ENCODE measurements at regions not wholly inside any gene's neighbourhood (a gene's known extent, or its start where the extent isn't known, plus 50 kb on each side); places are given as distances from the start of the nearest gene placed in this dataset.
A peak's percentile ranks its signal among the peaks of the same experiment; 100 is the strongest.

- TF ChIP-seq, protein P1, sequence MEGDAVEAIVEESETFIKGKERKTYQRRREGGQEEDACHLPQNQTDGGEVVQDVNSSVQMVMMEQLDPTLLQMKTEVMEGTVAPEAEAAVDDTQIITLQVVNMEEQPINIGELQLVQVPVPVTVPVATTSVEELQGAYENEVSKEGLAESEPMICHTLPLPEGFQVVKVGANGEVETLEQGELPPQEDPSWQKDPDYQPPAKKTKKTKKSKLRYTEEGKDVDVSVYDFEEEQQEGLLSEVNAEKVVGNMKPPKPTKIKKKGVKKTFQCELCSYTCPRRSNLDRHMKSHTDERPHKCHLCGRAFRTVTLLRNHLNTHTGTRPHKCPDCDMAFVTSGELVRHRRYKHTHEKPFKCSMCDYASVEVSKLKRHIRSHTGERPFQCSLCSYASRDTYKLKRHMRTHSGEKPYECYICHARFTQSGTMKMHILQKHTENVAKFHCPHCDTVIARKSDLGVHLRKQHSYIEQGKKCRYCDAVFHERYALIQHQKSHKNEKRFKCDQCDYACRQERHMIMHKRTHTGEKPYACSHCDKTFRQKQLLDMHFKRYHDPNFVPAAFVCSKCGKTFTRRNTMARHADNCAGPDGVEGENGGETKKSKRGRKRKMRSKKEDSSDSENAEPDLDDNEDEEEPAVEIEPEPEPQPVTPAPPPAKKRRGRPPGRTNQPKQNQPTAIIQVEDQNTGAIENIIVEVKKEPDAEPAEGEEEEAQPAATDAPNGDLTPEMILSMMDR (IDR thresholded peaks at IDR 0.05) = no peak
- no peak for DNase-seq (ENCODE audit: low spot score)
- ATAC-seq (ENCODE audit: insufficient number of reproducible peaks, low FRiP score, low read depth) = no peak
- Histone ChIP-seq H3K27ac (no peak overlapping the region), H3K9me3 (no peaks in the 10 kb centered on the region), H3K4me1 (ENCODE audit: control insufficient read depth in 1 of 2, low read depth in 2 of 2) (peaks cover 0 to 5% of the 10 kb centered on the region in 2 donors), H3K36me3 (no peaks in the 10 kb centered on the region), H3K27me3 (replicated peaks; ENCODE audit: insufficient read depth) (no peaks in the 10 kb centered on the region), H3K4me3 (peak overlapping the region; percentile 76)
Observed at GRCh38 chr12:77323788-77324415, 258.5 kb upstream of the E2F7 start.

DNA sequence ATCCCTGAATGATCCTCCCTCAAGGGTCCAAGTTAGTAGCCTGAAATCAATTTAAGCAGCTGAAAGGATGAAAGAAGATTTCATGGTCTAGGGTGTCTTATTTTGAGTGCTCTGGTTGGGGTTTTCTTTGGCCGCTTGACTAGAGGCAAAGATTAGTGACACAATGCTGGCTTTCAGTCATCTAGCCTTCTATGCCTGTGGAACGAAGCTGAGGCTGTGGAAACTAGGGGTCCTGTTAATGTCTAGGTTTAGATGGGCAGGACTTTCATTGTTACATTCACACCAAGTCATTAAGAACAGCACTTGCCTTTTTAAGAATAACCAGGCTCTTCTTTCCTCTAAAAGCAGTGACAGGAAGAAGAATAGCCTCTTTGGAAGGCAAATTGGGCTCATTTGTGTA lies 253.8 kb upstream of the E2F7 start:
- H3K27ac ChIP-seq = no peak overlapping the region
- H3K4me3 ChIP-seq = no peak overlapping the region
- no peak for ATAC-seq (ENCODE audit: insufficient number of reproducible peaks, low FRiP score, low read depth)
- DNase-seq (ENCODE audit: low spot score) = no peak
- H3K4me1 ChIP-seq (ENCODE audit: control insufficient read depth in 1 of 2, low read depth in 2 of 2) = peaks cover 0 to 3% of the 10 kb centered on the region in 2 donors
- TF ChIP-seq, protein P1 (IDR thresholded peaks at IDR 0.05) = no peak
- no peaks in the 10 kb centered on the region for H3K27me3 ChIP-seq (replicated peaks; ENCODE audit: insufficient read depth)
- no peaks in the 10 kb centered on the region for H3K36me3 ChIP-seq
- H3K9me3 ChIP-seq = no peaks in the 10 kb centered on the region

- no peaks in the 10 kb centered on the region for H3K27me3 ChIP-seq (replicated peaks; ENCODE audit: insufficient read depth)
- ATAC-seq (ENCODE audit: insufficient number of reproducible peaks, low FRiP score, low read depth) (no peak), DNase-seq (ENCODE audit: low spot score) (no peak)
- TF ChIP-seq, protein P1 (IDR thresholded peaks at IDR 0.05) = no peak
- H3K4me1 ChIP-seq (ENCODE audit: control insufficient read depth in 1 of 2, low read depth in 2 of 2) = no peaks in the 10 kb centered on the region
- H3K9me3 ChIP-seq = no peaks in the 10 kb centered on the region
- no peaks in the 10 kb centered on the region for H3K36me3 ChIP-seq
- H3K4me3 ChIP-seq = no peak overlapping the region
- no peak overlapping the region for H3K27ac ChIP-seq
Observed at GRCh38 chr12:77315407-77315806, 250.0 kb upstream of the E2F7 start.

DNA sequence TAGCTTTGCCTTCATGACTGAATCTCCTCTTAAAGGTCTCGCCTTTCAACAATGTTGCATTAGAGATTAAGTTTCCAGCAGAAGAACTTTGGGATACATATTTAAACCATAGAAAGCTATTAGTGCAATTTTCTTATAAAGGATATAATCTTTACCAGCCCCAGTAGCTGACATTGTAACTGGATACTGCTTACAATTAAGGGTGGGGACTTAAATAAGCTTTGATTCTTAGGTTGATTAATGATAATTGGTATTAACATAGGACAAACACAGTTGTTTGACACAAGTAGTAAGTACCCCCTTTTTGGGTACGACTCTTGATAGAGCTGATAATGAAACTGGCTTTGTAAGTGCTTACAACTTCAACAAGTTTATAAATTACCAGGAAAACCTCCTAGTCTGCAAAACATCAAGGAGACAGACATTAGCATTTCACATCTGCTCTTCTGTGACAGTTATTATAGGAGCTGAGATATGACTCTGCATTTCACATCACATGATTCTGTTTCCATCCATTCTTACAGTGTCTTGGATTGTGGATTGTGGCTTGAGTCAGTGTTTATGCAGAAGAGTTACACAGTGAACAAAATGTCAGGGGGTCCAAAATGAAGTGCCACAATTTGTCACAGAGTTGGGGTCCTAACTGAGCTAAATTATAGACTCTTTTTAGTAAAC lies 249.1 kb upstream of the E2F7 start:
- Histone ChIP-seq H3K4me1 (ENCODE audit: control insufficient read depth in 1 of 2, low read depth in 2 of 2) (no peaks in the 10 kb centered on the region), H3K27ac (no peak overlapping the region), H3K4me3 (no peak overlapping the region), H3K36me3 (no peaks in the 10 kb centered on the region), H3K9me3 (no peaks in the 10 kb centered on the region), H3K27me3 (replicated peaks; ENCODE audit: insufficient read depth) (no peaks in the 10 kb centered on the region)
- ATAC-seq (ENCODE audit: insufficient number of reproducible peaks, low FRiP score, low read depth) = no peak
- TF ChIP-seq, protein P1 (IDR thresholded peaks at IDR 0.05) = no peak
- DNase-seq (ENCODE audit: low spot score) = no peak

DNA sequence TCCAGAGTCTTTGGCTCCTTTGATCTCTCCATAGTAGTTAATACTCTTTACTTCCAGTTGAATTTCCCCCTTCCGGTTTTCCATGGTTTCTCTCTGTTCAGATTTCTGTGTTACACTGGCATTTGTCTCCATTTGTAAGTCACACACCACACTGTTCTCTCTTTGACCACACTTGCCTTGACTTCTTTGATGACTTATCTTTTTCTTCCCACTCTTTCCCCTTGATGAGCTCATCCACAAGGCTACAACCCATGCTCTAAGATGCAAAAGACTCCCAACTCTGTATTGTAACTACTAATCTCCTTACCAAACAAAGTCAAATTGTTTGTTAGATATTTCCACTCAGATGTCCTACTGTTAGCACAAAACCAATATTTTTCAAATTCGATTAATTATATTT lies 242.7 kb upstream of the E2F7 start:
- H3K9me3 ChIP-seq = no peaks in the 10 kb centered on the region
- no peaks in the 10 kb centered on the region for H3K4me1 ChIP-seq (ENCODE audit: control insufficient read depth in 1 of 2, low read depth in 2 of 2)
- no peaks in the 10 kb centered on the region for H3K36me3 ChIP-seq
- ATAC-seq (ENCODE audit: insufficient number of reproducible peaks, low FRiP score, low read depth) (no peak), DNase-seq (ENCODE audit: low spot score) (no peak)
- no peak overlapping the region for H3K27ac ChIP-seq
- no peaks in the 10 kb centered on the region for H3K27me3 ChIP-seq (replicated peaks; ENCODE audit: insufficient read depth)
- H3K4me3 ChIP-seq = no peak overlapping the region
- TF ChIP-seq, protein P1 (IDR thresholded peaks at IDR 0.05) = no peak
